ENCODE measurements at regions not wholly inside any gene's neighbourhood (a gene's known extent, or its start where the extent isn't known, plus 50 kb on each side); places are given as distances from the start of the nearest gene placed in this dataset.

- TF ChIP-seq PKNOX1 (IDR thresholded peaks at IDR 0.05) (no peak), LEF1 (IDR thresholded peaks at IDR 0.05; ENCODE audit: borderline replicate concordance) (no peak), ELF4 (IDR thresholded peaks at IDR 0.05) (no peak), TARDBP (IDR thresholded peaks at IDR 0.05) (no peak), ZNF384 (IDR thresholded peaks at IDR 0.05) (no peak)
Measured at GRCh38 chr19:13707915-13708314, 56.4 kb upstream of the MRI1 start.

Data from HEK293T (cell line).